Heart left ventricle (tissue), 13 donors: ENCODE measurements at regions not wholly inside any gene's neighbourhood (a gene's known extent, or its start where the extent isn't known, plus 50 kb on each side); places are given as distances from the start of the nearest gene placed in this dataset.

Experiments used
- POLR2A ChIP-seq, 2 donors: fragments of 450-650 bp; IDR thresholded peaks; one replicate each; pipeline ENCODE4 v1.6.1; 2017; ENCODE audit warnings: antibody characterized with exemption in 2 of 2, mild to moderate bottlenecking in 2 of 2, moderate library complexity in 2 of 2
- TF ChIP-seq, protein P1 (sequence below), 12 donors: fragments of 200-600 bp; sonication (generic) in 4 of 12; IDR thresholded peaks; one replicate each; pipeline versions ENCODE4 v1.5.0 to v1.8.0; 2018 to 2022; ENCODE audit warnings: antibody characterized with exemption in 12 of 12, mild to moderate bottlenecking in 5 of 12
- donor health status: ischemic (EF 13 %, LVEDD 7.1; RV severe dilation, severe dysfunction).
- donor health status: DM: no; HTN: yes; CAD: no.
- donor health status: DM: no; HTN: no; CAD: no.
- donor health status: ischemic (EF 25% LVEDD 6.9; RV normal size, moderate dysfunction).
- donor health status: ischemic (EF 25% LVEDD 5.7; RV mildly dilated, moderate dysfunction).
- donor health status: ischemic (EF 35%, LVEDD 5.7; RV mildly dilated, moderate dysfunction).
- donor health status: nonischemic (EF 11% LVEDD 7.7; RV severe dilation, severe dysfunction).
- donor health status: DM: yes; HTN: yes; CAD: no.
- donor health status: PGD.
- donor health status: ischemic (EF 29% LVEDD 5.4; RV normal size, mild dysfunction).
- donor health status: nonischemic (EF 23%, LVEDD 6.1; RV moderate dilation, normal function).

DNA sequence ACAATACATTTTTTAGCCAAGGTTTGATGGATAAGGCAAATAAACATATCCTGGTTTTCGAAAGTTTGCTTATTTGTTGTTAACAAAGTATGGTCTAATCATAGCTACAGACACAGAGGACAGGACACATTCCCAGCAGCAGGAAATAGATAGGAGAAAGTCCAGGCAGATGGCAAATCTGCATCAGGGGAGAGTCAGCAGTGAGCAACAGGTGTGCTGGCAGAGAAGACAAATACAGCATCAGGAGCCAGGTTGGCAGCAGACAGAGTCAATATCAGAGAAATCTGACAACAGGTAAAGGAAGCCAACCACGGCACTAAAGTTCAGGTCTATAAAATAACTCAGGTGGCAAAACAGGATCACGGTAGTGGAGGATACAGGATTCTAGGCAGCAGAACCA, 210.7 kb upstream of the PTBP2 start:
- TF ChIP-seq, protein P1, sequence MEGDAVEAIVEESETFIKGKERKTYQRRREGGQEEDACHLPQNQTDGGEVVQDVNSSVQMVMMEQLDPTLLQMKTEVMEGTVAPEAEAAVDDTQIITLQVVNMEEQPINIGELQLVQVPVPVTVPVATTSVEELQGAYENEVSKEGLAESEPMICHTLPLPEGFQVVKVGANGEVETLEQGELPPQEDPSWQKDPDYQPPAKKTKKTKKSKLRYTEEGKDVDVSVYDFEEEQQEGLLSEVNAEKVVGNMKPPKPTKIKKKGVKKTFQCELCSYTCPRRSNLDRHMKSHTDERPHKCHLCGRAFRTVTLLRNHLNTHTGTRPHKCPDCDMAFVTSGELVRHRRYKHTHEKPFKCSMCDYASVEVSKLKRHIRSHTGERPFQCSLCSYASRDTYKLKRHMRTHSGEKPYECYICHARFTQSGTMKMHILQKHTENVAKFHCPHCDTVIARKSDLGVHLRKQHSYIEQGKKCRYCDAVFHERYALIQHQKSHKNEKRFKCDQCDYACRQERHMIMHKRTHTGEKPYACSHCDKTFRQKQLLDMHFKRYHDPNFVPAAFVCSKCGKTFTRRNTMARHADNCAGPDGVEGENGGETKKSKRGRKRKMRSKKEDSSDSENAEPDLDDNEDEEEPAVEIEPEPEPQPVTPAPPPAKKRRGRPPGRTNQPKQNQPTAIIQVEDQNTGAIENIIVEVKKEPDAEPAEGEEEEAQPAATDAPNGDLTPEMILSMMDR (IDR thresholded peaks at IDR 0.05), result no peak
- TF ChIP-seq POLR2A (IDR thresholded peaks at IDR 0.05), result no peak
